ENCODE measurements at regions not wholly inside any gene's neighbourhood (a gene's known extent, or its start where the extent isn't known, plus 50 kb on each side); places are given as distances from the start of the nearest gene placed in this dataset.
A peak's percentile ranks its signal among the peaks of the same experiment; 100 is the strongest.

GRCh38 chr15:93278006-93278405 lies 189.0 kb upstream of the RGMA start:
- H3K4me1 Mint-ChIP-seq: peaks cover 42% of the 10 kb centered on the region
- H3K9me3 ChIP-seq (ENCODE audit: control insufficient read depth, low read length): no peaks in the 10 kb centered on the region
- DNase-seq: peak; percentile 57

GRCh38 chr15:93274257-93274656 lies 185.2 kb upstream of the RGMA start:
- H3K9me3 Mint-ChIP-seq: peaks cover 12% of the 10 kb centered on the region
- Histone ChIP-seq H3K9me3 (ENCODE audit: control insufficient read depth, low read length) (peaks cover 27% of the 10 kb centered on the region), H3K27ac (ENCODE audit: low read depth, low read length) (no peak overlapping the region), H3K4me3 (ENCODE audit: low read length) (no peak overlapping the region), H3K9ac (ENCODE audit: extremely low read depth, low read length, poor library complexity, severe bottlenecking) (no peak overlapping the region), H3K4me1 (ENCODE audit: control insufficient read depth, insufficient read depth, low read length) (no peaks in the 10 kb centered on the region), H3K36me3 (ENCODE audit: control insufficient read depth, insufficient read depth, low read length) (no peaks in the 10 kb centered on the region), H3K27me3 (ENCODE audit: control insufficient read depth, insufficient read depth, low read length, poor library complexity, severe bottlenecking) (no peaks in the 10 kb centered on the region)
- H3K27ac Mint-ChIP-seq: no peak overlapping the region
- peak; percentile 40 for DNase-seq
- TF ChIP-seq, protein P1, sequence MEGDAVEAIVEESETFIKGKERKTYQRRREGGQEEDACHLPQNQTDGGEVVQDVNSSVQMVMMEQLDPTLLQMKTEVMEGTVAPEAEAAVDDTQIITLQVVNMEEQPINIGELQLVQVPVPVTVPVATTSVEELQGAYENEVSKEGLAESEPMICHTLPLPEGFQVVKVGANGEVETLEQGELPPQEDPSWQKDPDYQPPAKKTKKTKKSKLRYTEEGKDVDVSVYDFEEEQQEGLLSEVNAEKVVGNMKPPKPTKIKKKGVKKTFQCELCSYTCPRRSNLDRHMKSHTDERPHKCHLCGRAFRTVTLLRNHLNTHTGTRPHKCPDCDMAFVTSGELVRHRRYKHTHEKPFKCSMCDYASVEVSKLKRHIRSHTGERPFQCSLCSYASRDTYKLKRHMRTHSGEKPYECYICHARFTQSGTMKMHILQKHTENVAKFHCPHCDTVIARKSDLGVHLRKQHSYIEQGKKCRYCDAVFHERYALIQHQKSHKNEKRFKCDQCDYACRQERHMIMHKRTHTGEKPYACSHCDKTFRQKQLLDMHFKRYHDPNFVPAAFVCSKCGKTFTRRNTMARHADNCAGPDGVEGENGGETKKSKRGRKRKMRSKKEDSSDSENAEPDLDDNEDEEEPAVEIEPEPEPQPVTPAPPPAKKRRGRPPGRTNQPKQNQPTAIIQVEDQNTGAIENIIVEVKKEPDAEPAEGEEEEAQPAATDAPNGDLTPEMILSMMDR (conservative IDR thresholded peaks at IDR 0.05): peak; percentile 19
- H3K4me1 Mint-ChIP-seq: peaks cover 36% of the 10 kb centered on the region
- H3K27me3 Mint-ChIP-seq (ENCODE audit: insufficient read depth): peaks cover 3% of the 10 kb centered on the region
- 72 to 75% methylated on average over 5 to 6 of the region's 6 CpGs for whole genome bisulfite sequencing, 2 experiments (ENCODE audit: insufficient coverage in 1 of 2, insufficient read length in 1 of 2)
- H3K36me3 Mint-ChIP-seq (ENCODE audit: low read depth): peaks cover 8% of the 10 kb centered on the region
- H3K4me3 Mint-ChIP-seq: no peak overlapping the region

More at GRCh38 chr15:93278006-93278405, 189.0 kb upstream of the RGMA start:
- H3K4me3 ChIP-seq (ENCODE audit: low read length): no peak overlapping the region
- H3K27ac ChIP-seq (ENCODE audit: low read depth, low read length): no peak overlapping the region
- Mint-ChIP-seq H3K4me3 (no peak overlapping the region), H3K9me3 (peaks cover under 1% of the 10 kb centered on the region), H3K27me3 (ENCODE audit: insufficient read depth) (no peaks in the 10 kb centered on the region), H3K36me3 (ENCODE audit: low read depth) (no peaks in the 10 kb centered on the region), H3K27ac (peak overlapping the region; percentile 85)
- 83 to 84% methylated on average over 8 to 10 of the region's 10 CpGs for WGBS, 2 experiments (ENCODE audit: insufficient coverage in 1 of 2, insufficient read length in 1 of 2)
- H3K9ac ChIP-seq (ENCODE audit: extremely low read depth, low read length, poor library complexity, severe bottlenecking): no peak overlapping the region
- TF ChIP-seq, protein P1 (conservative IDR thresholded peaks at IDR 0.05): no peak
- peaks cover 6% of the 10 kb centered on the region for H3K4me1 ChIP-seq (ENCODE audit: control insufficient read depth, insufficient read depth, low read length)
- no peaks in the 10 kb centered on the region for H3K36me3 ChIP-seq (ENCODE audit: control insufficient read depth, insufficient read depth, low read length)
- H3K27me3 ChIP-seq (ENCODE audit: control insufficient read depth, insufficient read depth, low read length, poor library complexity, severe bottlenecking): no peaks in the 10 kb centered on the region

- no peaks in the 10 kb centered on the region for H3K36me3 ChIP-seq (ENCODE audit: control insufficient read depth, insufficient read depth, low read length)
- H3K27ac ChIP-seq (ENCODE audit: low read depth, low read length): no peak overlapping the region
- TF ChIP-seq, protein P1 (conservative IDR thresholded peaks at IDR 0.05): no peak
- Mint-ChIP-seq H3K4me3 (no peak overlapping the region), H3K27me3 (ENCODE audit: insufficient read depth) (peaks cover 3% of the 10 kb centered on the region), H3K9me3 (peaks cover 12% of the 10 kb centered on the region), H3K4me1 (peaks cover 17% of the 10 kb centered on the region), H3K36me3 (ENCODE audit: low read depth) (peaks cover 8% of the 10 kb centered on the region), H3K27ac (no peak overlapping the region)
- H3K27me3 ChIP-seq (ENCODE audit: control insufficient read depth, insufficient read depth, low read length, poor library complexity, severe bottlenecking): no peaks in the 10 kb centered on the region
- no peak overlapping the region for H3K4me3 ChIP-seq (ENCODE audit: low read length)
- 76 to 99% methylated on average over 3 to 7 of the region's 7 CpGs for WGBS, 2 experiments (ENCODE audit: insufficient coverage in 1 of 2, insufficient read length in 1 of 2)
- H3K9ac ChIP-seq (ENCODE audit: extremely low read depth, low read length, poor library complexity, severe bottlenecking): no peak overlapping the region
- H3K9me3 ChIP-seq (ENCODE audit: control insufficient read depth, low read length): peaks cover 44% of the 10 kb centered on the region
- DNase-seq: peak; percentile 5
- H3K4me1 ChIP-seq (ENCODE audit: control insufficient read depth, insufficient read depth, low read length): no peaks in the 10 kb centered on the region
Measured at GRCh38 chr15:93271871-93272270, 182.9 kb upstream of the RGMA start.

Measured in endodermal cell (in vitro differentiated cells).